NCI-H187 (cell line): ENCODE measurements at regions not wholly inside any gene's neighbourhood (a gene's known extent, or its start where the extent isn't known, plus 50 kb on each side); places are given as distances from the start of the nearest gene placed in this dataset.
"Not testable (repeated sequence)": the region's sequence is repeated elsewhere in the genome, so short reads cannot be mapped to it uniquely, and the experiment has no call there.

Experiments used
- DNase-seq, 2 experiments: peaks; one replicate each; lab custom pipeline; 2025; lab: John Stamatoyannopoulos, UW

- DNase-seq = no peak
These were observed 840.3 kb upstream of the ADGRL3 start for GRCh38 chr4:60359746-60360367.

DNA sequence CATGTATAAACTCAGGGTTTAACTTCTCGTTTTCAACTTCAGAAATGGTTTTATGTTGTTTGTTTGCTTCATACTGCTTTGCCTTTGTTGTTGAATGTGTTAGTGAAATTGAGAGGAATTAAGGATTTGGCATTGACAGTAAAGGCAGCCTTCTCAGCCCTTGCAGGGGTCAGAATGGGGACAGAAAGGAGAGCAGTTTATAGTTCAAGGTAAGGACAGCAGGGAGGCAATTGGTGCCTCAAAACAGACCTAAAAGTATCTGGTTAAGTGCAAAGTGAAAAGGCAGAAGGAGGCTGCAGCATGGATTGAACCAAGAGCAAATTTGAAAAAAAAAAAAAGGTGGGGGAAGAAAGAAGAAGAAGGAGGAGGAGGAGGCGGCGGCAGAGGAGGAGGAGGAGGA is 835.0 kb upstream of the ADGRL3 start:
- DNase-seq = no peak

GRCh38 chr4:60366661-60367060 is 833.5 kb upstream of the ADGRL3 start:
- DNase-seq = no peak

GRCh38 chr4:60368986-60369385 is 831.1 kb upstream of the ADGRL3 start:
- no peak for DNase-seq

DNA sequence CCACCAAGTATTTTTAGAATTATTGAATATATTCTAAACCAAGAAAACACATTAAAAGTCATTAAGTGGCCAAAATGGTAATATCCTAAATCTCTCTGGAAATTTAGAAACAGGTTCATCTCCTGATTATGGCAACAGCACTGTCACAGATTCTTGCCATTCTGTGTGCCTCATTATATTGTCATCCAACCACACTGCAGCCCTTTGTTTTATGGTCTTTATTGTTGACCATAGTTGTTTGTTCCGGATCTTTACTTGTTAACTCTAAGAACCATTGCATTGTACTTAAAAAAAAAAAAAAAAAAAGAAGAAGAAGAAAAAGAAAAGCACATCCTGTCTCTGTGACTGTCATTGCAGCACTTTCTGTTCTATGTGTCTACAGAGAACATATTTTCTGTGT is 822.1 kb upstream of the ADGRL3 start:
- DNase-seq = no peak

GRCh38 chr4:60384516-60384915 is 815.6 kb upstream of the ADGRL3 start:
- DNase-seq = no peak

DNA sequence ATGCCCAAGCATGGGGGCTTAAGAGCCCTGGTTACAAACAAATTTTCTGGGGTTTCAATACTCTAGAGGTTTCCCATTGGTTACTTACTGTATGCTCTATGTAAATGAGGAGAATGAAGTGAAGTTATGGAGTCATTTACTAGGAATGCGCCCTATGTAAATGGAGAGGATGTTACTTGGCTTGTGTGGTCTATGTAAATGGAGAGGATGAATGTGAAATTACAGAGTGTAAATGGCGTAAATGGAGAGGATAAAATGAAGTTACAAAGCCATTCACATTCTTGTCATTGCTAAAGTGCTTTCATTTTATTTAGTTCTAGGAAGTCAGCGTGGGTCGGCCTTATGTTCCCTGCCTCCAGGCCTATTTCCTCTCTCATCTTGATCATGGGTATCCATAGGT is 810.5 kb upstream of the ADGRL3 start:
- DNase-seq = no peak

DNA sequence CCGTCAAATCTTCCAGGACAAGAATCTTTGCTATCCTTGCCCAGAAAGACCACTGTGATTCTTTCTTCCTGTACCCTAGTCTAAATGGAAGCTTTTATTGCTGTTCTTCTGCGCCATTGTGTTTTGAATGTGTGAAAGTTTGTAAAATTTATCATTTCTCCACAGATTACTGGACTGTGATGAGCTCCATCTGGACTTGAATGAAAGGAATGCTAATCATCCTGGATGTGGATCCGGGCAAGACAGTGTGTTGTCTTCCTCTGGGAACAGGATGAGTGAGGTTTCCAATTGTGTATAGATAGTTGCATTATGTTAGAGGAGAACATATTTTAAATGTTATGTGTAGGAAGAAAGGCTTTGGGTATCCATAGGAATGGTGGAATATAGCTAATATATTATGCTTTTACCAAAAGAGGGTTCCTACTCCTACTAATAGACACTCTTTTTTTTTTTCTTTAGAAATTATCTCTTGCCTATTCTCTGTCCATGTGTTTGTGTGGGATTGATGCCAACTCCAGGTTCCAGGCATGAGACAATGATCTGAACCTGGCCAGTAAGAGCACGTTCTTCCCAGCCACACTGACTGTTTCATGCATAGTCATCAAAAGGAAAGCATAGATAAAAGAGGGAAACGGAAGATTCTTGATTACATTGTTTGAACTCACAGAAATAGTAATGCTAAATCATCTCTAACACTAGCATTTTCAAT is 803.6 kb upstream of the ADGRL3 start:
- DNase-seq = no peak

DNA sequence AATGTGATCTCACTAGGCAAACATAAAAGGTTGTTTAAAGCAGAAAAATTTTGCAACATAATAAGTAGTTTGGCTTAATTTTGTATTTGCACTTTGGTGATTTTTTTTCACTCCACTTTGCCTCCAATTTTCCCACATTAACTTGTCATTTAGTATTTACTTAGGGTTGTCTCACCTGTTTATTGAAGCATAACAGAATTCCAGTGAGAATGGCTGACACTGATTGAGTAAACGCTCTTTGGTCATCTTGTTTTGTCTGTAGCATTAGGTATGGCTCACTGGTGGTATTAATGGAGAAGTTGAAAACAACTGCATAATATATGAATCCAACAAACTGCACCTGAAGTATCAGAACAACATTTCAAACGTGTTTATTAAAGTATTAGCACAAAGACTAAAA is 799.5 kb upstream of the ADGRL3 start:
- DNase-seq = no peak

GRCh38 chr4:60404027-60404426 is 796.1 kb upstream of the ADGRL3 start:
- DNase-seq = no peak

- DNase-seq = no peak
These were observed 777.7 kb upstream of the ADGRL3 start for GRCh38 chr4:60422439-60422838.

DNA sequence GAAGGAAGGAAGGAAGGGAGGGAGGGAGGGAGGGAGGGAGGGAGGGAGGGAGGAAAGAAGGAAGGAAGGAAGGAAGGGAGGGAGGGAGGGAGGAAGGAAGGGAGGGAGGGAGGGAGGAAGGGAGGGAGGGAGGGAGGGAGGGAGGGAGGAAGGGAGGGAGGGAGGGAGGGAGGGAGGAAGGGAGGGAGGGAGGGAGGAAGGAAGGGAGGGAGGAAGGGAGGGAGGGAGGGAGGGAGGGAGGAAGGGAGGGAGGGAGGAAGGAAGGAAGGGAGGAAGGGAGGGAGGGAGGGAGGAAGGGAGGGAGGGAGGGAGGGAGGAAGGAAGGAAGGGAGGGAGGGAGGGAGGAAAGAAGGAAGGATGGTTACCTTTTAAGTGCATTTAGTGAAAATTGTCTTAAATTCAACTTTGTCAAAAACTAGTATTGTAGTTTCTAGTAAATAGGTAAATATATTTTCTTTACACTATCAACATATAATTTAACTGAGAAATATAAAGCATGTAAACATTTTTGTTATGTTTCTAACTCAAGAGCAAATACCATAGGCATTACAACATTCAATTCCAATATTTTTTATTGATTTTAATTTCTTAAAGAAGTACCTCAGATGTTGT is 776.4 kb upstream of the ADGRL3 start:
- DNase-seq = not testable (repeated sequence)

GRCh38 chr4:60432911-60433310 is 767.2 kb upstream of the ADGRL3 start:
- DNase-seq = no peak

DNA sequence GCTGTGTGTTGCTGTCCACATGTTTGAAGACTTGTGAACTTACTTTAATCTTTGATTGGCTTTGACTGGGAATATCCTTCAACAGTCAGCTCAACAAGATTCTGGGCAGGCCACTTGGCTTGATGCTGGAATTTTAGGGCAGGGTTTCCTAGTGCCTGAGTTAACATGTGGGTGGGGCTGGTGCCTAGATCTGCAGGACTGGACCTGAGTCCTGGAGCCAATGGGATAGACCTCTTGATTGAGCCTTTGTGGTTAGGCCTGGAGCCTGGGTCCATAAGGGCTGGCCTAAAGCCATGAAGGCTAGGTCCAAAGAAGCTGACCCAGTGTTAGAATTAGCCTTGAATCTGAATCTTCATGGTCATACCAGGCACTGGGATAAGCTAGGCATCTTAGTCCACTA is 757.1 kb upstream of the ADGRL3 start:
- DNase-seq = no peak

DNA sequence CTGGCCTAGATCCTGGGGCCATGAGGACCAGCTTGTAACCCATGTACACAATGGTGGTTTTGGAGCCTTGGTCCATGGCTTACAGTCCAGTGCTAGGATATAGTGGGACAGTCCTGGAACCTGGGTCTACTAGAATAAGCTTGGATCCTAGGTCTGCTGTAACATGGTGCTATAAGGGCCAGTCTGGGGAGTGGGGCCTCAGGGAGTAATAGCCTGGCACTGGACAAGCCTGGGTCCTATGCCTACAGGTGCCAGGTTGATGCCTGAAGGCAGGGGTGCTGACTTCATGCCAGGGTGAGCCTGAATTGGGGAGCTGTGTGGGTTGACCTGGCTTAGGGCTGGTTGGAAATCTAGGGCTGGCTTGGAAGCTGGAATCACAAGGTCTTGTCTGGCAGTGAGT is 756.3 kb upstream of the ADGRL3 start:
- DNase-seq = no peak

DNA sequence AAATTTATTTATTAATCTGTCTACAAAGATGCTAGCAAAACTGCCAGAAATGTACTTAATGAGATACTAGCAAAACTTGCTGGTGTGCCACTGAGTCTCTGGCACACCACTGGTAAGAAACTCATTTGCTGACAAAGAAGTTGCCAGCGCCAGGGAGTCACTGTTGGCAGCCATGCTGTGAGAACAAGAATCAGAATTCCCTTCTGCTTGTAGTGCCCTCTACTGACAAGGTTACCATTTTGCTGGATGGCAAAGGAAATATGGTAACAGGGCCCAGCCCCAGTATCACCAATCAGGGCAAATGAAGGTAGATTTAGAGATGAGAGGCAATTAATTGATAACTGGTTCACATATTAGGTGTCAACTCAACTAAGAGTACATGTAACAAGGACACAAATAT is 750.1 kb upstream of the ADGRL3 start:
- DNase-seq = no peak

- no peak for DNase-seq
These were observed 747.9 kb upstream of the ADGRL3 start for GRCh38 chr4:60452266-60452665.

DNA sequence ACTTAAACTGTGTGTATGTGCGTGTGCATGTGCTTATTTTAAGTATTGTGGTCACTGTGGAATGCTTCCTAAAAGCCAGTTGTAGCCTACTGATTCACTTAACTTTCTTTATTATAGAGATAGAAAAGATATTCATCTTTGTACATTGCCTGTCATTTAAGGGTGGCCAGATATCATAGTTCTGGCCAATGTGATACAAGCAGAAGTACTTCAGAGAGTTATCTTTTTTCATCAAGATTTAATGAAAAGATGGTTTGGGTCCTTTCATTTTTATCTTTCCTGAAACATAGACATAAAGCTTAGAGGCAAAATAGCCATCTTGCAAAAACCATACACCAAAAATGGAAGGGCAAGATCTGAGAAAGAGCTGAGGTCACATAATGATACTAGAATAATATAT is 744.7 kb upstream of the ADGRL3 start:
- no peak for DNase-seq

GRCh38 chr4:60461551-60461950 is 738.6 kb upstream of the ADGRL3 start:
- DNase-seq = no peak

DNA sequence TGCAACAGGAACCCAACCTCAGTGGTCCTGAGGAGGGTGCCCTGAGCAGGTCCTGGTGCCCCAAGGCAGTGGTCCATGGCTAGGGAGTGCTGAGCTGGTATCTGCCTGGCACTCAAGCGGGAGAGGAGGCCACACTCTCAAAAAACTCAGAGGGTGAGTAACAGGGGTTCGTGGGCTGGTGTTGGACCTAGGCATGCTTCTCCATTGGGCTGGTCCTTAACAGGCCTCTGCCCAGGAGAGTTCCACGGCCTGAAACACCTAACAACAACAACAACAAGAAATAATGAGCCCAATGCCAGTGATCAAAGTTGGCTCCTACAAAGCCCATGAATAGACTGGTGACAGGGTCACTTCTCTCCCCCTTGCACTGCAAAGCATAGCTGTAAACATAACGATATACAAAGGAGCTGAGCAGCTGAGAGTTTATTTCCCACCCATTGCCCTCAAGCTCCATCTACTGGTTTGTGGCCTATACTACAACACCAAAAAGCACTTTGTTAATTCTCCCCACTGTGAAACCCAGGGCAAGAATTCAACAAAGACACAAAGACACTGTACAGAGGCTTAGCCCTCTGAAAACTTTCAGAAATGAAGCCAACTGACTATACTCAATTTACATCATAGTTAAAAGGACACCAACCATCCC is 736.1 kb upstream of the ADGRL3 start:
- DNase-seq = no peak

- no peak for DNase-seq
These were observed 717.2 kb upstream of the ADGRL3 start for GRCh38 chr4:60482921-60483351.

- no peak for DNase-seq
These were observed 714.9 kb upstream of the ADGRL3 start for GRCh38 chr4:60485276-60485675.
